ENCODE measurements at regions not wholly inside any gene's neighbourhood (a gene's known extent, or its start where the extent isn't known, plus 50 kb on each side); places are given as distances from the start of the nearest gene placed in this dataset.

DNA sequence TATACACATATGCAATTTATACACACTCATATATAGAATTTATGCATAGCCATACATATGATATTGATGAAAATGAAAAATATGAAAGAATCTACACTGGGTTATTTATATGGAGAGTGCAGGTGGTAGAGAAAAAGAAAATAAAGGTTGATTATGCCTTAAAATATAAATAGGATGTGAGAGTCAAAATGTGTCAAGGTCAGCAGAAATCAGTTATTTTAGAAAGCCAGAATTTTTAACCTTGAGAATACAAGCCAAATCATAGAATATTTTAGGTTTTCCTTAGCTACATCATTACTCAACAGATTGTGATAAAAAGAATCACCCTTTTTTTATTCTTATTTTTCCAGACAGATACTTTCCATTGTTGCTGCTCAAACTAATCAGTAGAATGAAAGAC lies 146.2 kb downstream of the SLC6A15 start:
- no peak for DNase-seq
- Histone ChIP-seq H3K27ac (no peak overlapping the region), H3K4me3 (no peak overlapping the region), H3K9me3 (no peaks in the 10 kb centered on the region), H3K4me1 (peaks cover 0 to 4% (median 2%) of the 10 kb centered on the region in 4 donors), H3K27me3 (no peaks in the 10 kb centered on the region), H3K36me3 (no peaks in the 10 kb centered on the region)
- TF ChIP-seq POLR2AphosphoS5 (IDR thresholded peaks at IDR 0.05) (no peak), EP300 (IDR thresholded peaks at IDR 0.05) (no peak), POLR2A (IDR thresholded peaks at IDR 0.05) (no peak)
- TF ChIP-seq, protein P1, sequence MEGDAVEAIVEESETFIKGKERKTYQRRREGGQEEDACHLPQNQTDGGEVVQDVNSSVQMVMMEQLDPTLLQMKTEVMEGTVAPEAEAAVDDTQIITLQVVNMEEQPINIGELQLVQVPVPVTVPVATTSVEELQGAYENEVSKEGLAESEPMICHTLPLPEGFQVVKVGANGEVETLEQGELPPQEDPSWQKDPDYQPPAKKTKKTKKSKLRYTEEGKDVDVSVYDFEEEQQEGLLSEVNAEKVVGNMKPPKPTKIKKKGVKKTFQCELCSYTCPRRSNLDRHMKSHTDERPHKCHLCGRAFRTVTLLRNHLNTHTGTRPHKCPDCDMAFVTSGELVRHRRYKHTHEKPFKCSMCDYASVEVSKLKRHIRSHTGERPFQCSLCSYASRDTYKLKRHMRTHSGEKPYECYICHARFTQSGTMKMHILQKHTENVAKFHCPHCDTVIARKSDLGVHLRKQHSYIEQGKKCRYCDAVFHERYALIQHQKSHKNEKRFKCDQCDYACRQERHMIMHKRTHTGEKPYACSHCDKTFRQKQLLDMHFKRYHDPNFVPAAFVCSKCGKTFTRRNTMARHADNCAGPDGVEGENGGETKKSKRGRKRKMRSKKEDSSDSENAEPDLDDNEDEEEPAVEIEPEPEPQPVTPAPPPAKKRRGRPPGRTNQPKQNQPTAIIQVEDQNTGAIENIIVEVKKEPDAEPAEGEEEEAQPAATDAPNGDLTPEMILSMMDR (IDR thresholded peaks at IDR 0.05) = no peak
- intact Hi-C loops (cut with DNase I) = no loop called here

DNA sequence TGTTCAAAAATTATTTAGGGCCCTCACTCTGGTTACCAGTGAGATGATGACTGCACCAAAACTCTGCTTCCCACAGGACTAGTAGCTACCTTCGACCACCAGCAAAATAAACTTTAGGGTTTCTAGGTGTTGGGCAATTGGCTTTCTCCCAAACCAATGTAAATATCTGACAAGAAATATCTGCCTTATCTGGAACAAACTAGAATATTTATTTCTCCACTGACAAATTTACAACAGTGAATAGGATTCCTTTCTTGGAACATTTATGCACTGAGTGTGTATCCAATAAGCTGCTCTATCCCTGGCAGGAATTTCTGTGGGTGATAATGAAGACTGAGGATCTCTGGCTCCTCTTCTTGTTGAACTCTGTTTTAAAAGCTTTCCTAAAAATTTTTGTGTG lies 148.6 kb downstream of the SLC6A15 start:
- Histone ChIP-seq H3K4me1 (peaks cover 0 to 4% (median 2%) of the 10 kb centered on the region in 4 donors), H3K9me3 (no peaks in the 10 kb centered on the region), H3K4me3 (no peak overlapping the region), H3K27me3 (no peaks in the 10 kb centered on the region), H3K36me3 (no peaks in the 10 kb centered on the region), H3K27ac (no peak overlapping the region)
- TF ChIP-seq POLR2A (IDR thresholded peaks at IDR 0.05) (no peak), EP300 (IDR thresholded peaks at IDR 0.05) (no peak)
- TF ChIP-seq, protein P1 (IDR thresholded peaks at IDR 0.05) = no peak
- 27 to 80% methylated on average over 1 of the region's 1 CpG for WGBS, 2 donors
- intact Hi-C loops (cut with DNase I) = no loop called here
- DNase-seq = no peak

DNA sequence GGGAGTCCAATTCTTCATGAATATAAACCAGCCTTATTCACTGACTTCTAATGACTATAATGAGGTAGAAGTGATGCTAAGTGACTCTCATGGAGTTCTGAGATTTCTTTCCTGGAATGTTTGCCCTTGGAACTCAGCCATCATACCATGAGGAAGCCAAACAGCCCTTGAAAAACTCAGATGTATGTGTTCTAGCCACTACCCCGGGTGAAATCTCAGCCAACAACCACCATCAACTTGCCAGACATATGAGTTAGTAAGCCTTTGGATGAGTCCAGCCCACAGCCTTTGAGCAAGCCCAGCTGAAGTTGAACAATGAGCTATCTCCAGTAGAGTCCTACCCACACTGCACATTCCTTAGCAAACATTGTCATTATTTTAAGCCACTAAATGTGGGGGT lies 149.5 kb downstream of the SLC6A15 start:
- TF ChIP-seq POLR2AphosphoS5 (IDR thresholded peaks at IDR 0.05) (no peak), EP300 (IDR thresholded peaks at IDR 0.05) (no peak), POLR2A (IDR thresholded peaks at IDR 0.05) (no peak)
- TF ChIP-seq, protein P1 (IDR thresholded peaks at IDR 0.05) = no peak
- Histone ChIP-seq H3K27me3 (no peaks in the 10 kb centered on the region), H3K36me3 (no peaks in the 10 kb centered on the region), H3K4me1 (peaks cover 0 to 4% (median 2%) of the 10 kb centered on the region in 4 donors), H3K4me3 (no peak overlapping the region), H3K27ac (no peak overlapping the region), H3K9me3 (no peaks in the 10 kb centered on the region)
- 10 to 68% methylated on average over 1 of the region's 1 CpG for WGBS, 2 donors
- intact Hi-C loops (cut with DNase I) = no loop called here
- DNase-seq = no peak

DNA sequence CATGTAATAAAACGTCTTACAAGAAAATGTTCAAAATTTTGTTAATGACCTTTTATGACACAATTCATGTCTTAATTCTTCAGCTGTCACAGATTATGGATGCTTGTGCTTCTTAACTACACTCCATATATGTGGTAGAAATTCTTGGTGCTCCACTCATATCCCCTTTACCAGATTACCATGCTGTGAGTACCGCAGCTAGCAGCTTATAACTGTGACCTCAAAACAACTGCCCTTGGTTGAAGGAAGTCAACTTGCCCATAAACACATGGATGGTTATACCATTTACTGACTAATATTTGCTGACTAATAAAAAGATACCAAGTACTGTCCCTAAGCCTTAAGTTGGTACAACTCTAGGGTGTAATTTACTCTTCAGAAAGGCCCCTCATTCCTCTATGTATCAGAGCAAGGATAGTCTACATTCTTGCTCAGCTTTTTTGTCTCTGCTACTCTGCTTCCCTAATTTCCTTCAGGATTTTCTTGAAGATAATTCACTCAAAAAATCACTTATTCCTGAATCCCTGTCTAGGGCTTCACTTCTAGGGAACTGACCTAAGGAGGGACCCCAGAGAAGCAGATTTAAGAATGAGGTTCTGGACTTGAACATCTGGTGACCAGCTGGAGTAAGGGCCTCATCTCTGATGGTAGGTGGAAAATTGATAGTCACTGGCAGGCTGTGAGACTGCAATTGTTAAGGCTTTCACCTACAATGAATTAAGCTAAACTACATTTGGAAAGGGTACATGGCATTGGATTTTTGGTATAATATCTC lies 152.3 kb downstream of the SLC6A15 start:
- TF ChIP-seq, protein P1 (IDR thresholded peaks at IDR 0.05) = no peak
- TF ChIP-seq POLR2A (IDR thresholded peaks at IDR 0.05) = no peak
- TF ChIP-seq EP300 (IDR thresholded peaks at IDR 0.05) = no peak
- TF ChIP-seq POLR2AphosphoS5 (IDR thresholded peaks at IDR 0.05) = no peak
- H3K36me3 ChIP-seq = no peaks in the 10 kb centered on the region
- no peaks in the 10 kb centered on the region for H3K27me3 ChIP-seq
- DNase-seq = no peak
- H3K4me3 ChIP-seq = no peak overlapping the region
- H3K9me3 ChIP-seq = no peaks in the 10 kb centered on the region
- WGBS, 2 donors = 55 to 73% methylated on average over 2 of the region's 2 CpGs
- no peak overlapping the region for H3K27ac ChIP-seq
- peaks cover 0 to 4% (median 2%) of the 10 kb centered on the region in 4 donors for H3K4me1 ChIP-seq
- intact Hi-C loops (cut with DNase I) = no loop called here

DNA sequence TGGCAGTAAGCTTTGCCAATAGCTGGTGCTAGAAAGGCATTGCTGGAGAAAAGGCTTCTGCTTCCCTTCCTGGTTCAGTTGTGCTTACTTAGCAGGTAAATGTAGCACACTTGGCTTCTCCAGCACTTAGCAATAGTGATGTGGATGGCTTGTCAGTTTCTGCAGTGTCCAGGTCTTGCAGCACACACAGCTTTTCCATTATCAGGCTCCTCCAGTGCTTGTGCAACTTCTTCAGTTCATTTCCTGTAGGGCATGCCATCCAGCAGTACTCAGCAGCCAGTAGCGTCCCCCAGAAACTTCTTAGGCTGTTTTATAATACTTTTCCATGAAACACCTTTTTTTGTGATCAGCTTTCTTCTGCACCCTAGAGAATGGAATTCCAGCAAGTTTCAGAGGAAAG lies 154.6 kb downstream of the SLC6A15 start:
- intact Hi-C loops (cut with DNase I) = no loop called here
- H3K9me3 ChIP-seq = no peaks in the 10 kb centered on the region
- H3K4me1 ChIP-seq = no peaks in the 10 kb centered on the region
- H3K4me3 ChIP-seq = no peak overlapping the region
- H3K36me3 ChIP-seq = no peaks in the 10 kb centered on the region
- no peak overlapping the region for H3K27ac ChIP-seq
- WGBS, 2 donors = 54 to 68% methylated on average over 1 of the region's 1 CpG
- TF ChIP-seq EP300 (IDR thresholded peaks at IDR 0.05) (no peak), POLR2AphosphoS5 (IDR thresholded peaks at IDR 0.05) (no peak), POLR2A (IDR thresholded peaks at IDR 0.05) (no peak)
- TF ChIP-seq, protein P1 (IDR thresholded peaks at IDR 0.05) = no peak
- no peaks in the 10 kb centered on the region for H3K27me3 ChIP-seq
- DNase-seq = no peak

Measured in sigmoid colon (tissue), 6 donors.